ENCODE measurements at regions not wholly inside any gene's neighbourhood (a gene's known extent, or its start where the extent isn't known, plus 50 kb on each side); places are given as distances from the start of the nearest gene placed in this dataset.

- Histone ChIP-seq H4K20me1 (ENCODE audit: control insufficient read depth, insufficient read depth, insufficient read length) (no peaks in the 10 kb centered on the region), H4K91ac (ENCODE audit: insufficient read length, low read depth, low read length) (no peak overlapping the region), H2AFZ (ENCODE audit: low read length) (no peak overlapping the region), H3K23ac (ENCODE audit: insufficient read length, low read depth, low read length) (no peak overlapping the region), H3K27me3 (ENCODE audit: insufficient read depth, low read length) (no peaks in the 10 kb centered on the region), H2BK12ac (ENCODE audit: insufficient read length, low read depth, low read length) (no peak overlapping the region), H3K23me2 (ENCODE audit: insufficient read length, low read depth, low read length, poor library complexity, severe bottlenecking) (no peaks in the 10 kb centered on the region), H3T11ph (ENCODE audit: low read length) (no peak overlapping the region), H3K79me2 (ENCODE audit: insufficient read depth, low read length) (no peaks in the 10 kb centered on the region), H2BK15ac (ENCODE audit: low read depth, low read length) (no peak overlapping the region), H4K8ac (replicated peaks; ENCODE audit: insufficient read length, low read depth, low read length) (no peak overlapping the region), H2BK20ac (ENCODE audit: low read depth, low read length, poor library complexity, severe bottlenecking) (no peak overlapping the region), H3K14ac (ENCODE audit: insufficient read depth, low read length) (no peak overlapping the region), H3K4me2 (ENCODE audit: insufficient read depth, insufficient read length, low read length) (no peak overlapping the region), H3K79me1 (ENCODE audit: insufficient read depth, low read depth, low read length, poor library complexity, severe bottlenecking) (no peaks in the 10 kb centered on the region), H2BK120ac (ENCODE audit: low read depth, low read length, poor library complexity, severe bottlenecking) (no peak overlapping the region), H2BK5ac (ENCODE audit: insufficient read length, low read length) (no peak overlapping the region), H3K56ac (ENCODE audit: insufficient read length, low read depth, low read length) (no peak overlapping the region), H2AK5ac (ENCODE audit: insufficient read length, low read length) (no peak overlapping the region), H3K9me3 (ENCODE audit: control insufficient read depth, low read depth, low read length) (no peaks in the 10 kb centered on the region), H3K4ac (ENCODE audit: low read depth, low read length) (no peak overlapping the region), H3K4me1 (ENCODE audit: insufficient read depth, low read length) (peaks cover 2% of the 10 kb centered on the region; the same call in 1 of the 2 replicates), H3K9ac (ENCODE audit: extremely low read depth, insufficient read length, low read length) (no peak overlapping the region), H3K18ac (ENCODE audit: insufficient read length, low read depth, low read length) (no peak overlapping the region), H3K27ac (ENCODE audit: insufficient read length, low read depth, low read length) (no peak overlapping the region), H4K5ac (ENCODE audit: insufficient read length, low read depth, low read length) (no peak overlapping the region)
- H3K27ac Mint-ChIP-seq: no peak overlapping the region
- no peaks in the 10 kb centered on the region for H3K27me3 Mint-ChIP-seq (ENCODE audit: low read depth)
- H3K4me3 Mint-ChIP-seq: no peak overlapping the region
- WGBS (ENCODE audit: extremely low coverage, insufficient read length, low lambda C conversion rate): no CpG with 5 or more reads among the region's 1 CpG
- H3K36me3 Mint-ChIP-seq (ENCODE audit: insufficient read depth in 1 of 3, low read depth in 3 of 3): no peaks in the 10 kb centered on the region
- no peak for DNase-seq
- H3K9me3 Mint-ChIP-seq: no peaks in the 10 kb centered on the region
- peaks cover 10 to 13% of the 10 kb centered on the region in 2 experiments for H3K4me1 Mint-ChIP-seq
- no peak for TF ChIP-seq CTCF (conservative IDR thresholded peaks at IDR 0.05)
Measured at GRCh38 chr18:27763936-27764335, 413.0 kb downstream of the CDH2 start.
